ENCODE measurements at regions not wholly inside any gene's neighbourhood (a gene's known extent, or its start where the extent isn't known, plus 50 kb on each side); places are given as distances from the start of the nearest gene placed in this dataset.
"Not testable (repeated sequence)": the region's sequence is repeated elsewhere in the genome, so short reads cannot be mapped to it uniquely, and the experiment has no call there.

DNA sequence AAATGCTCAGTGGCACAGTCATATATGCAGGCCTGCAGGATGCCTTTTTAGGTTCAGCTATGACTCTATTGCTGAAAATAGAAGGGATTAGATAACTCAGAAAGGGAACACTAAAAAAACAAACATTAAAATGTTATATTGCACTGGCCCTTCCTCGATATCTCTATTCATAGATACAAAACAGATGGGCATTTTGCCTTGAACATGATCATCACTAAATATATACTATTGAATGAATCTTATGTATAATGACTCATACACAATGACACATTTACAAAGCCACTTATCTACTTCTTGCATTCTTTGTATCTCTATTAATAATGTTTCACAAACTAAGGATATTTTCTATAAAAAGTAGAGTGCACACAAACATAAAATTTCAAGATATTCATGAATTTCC is 2352.8 kb upstream of the RAG2 start:
- H3K4me3 ChIP-seq (ENCODE audit: low read depth, low read length): no peak overlapping the region
- H3K4me1 ChIP-seq (ENCODE audit: control insufficient read depth, insufficient read depth, low read length, poor library complexity, severe bottlenecking): no peaks in the 10 kb centered on the region
- DNase-seq (no peak), ATAC-seq (ENCODE audit: low read depth in 2 of 2) (no peak)
- Mint-ChIP-seq H3K4me1 (no peaks in the 10 kb centered on the region), H3K4me3 (no peak overlapping the region), H3K9me3 (peaks cover 0 to 18% (median 4%) of the 10 kb centered on the region in 7 donors), H3K36me3 (no peaks in the 10 kb centered on the region), H3K27me3 (no peaks in the 10 kb centered on the region), H3K27ac (no peak overlapping the region)
- no peaks in the 10 kb centered on the region for H3K36me3 ChIP-seq (ENCODE audit: control insufficient read depth, insufficient read depth, low read length)
- peaks cover 0 to 8% of the 10 kb centered on the region in 2 experiments for H3K9me3 ChIP-seq (ENCODE audit: control insufficient read depth in 2 of 2, low read length in 2 of 2)
- no peaks in the 10 kb centered on the region for H3K27me3 ChIP-seq (ENCODE audit: control insufficient read depth, insufficient read depth, low read length)
- H3K27ac ChIP-seq (ENCODE audit: insufficient read depth, low read length, poor library complexity, severe bottlenecking): no peak overlapping the region

DNA sequence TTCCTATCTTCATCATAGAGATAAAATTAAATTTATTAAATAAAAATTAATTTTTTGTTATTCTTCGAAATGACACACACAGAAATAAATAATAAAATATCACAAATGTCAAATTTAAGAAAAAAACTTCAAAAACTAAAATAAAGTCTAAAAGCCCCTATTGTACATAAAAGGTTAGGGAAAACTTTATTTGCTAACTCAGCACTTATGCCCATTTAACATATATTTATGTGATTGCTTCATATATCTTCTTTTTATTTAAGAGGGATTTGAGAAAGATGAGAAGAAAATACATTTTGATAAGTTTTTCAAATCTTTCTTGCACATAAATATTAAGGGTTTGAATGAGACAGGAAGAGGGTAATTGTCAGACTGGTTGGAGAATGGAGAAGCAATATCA is 2350.4 kb upstream of the RAG2 start:
- H3K27ac Mint-ChIP-seq: no peak overlapping the region

DNA sequence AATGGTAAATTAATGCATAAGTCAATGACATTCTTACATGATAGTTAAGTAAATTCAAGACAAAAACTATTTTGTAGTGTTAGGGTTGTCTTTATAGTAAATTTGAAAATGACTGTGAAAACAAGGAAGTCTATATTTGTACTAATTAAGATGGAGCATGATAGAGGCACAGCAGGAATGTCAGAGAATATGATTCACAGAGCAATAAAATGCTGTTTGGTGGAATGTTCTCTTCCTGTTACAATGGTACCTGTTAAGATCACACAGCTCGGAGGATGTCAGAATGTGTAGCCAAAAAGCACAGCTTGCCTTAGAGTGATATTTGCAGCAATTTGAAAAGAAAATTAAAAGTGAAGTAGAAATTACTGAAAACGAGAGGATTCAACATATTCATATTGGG is 2339.7 kb upstream of the RAG2 start:
- Histone ChIP-seq H3K4me3 (ENCODE audit: low read depth, low read length) (no peak overlapping the region), H3K4me1 (ENCODE audit: control insufficient read depth, insufficient read depth, low read length, poor library complexity, severe bottlenecking) (no peaks in the 10 kb centered on the region), H3K27ac (ENCODE audit: insufficient read depth, low read length, poor library complexity, severe bottlenecking) (no peak overlapping the region), H3K36me3 (ENCODE audit: control insufficient read depth, insufficient read depth, low read length) (no peaks in the 10 kb centered on the region), H3K27me3 (ENCODE audit: control insufficient read depth, insufficient read depth, low read length) (no peaks in the 10 kb centered on the region), H3K9me3 (ENCODE audit: control insufficient read depth in 2 of 2, low read length in 2 of 2) (peaks cover 3 to 6% of the 10 kb centered on the region in 2 experiments)
- Mint-ChIP-seq H3K27me3 (no peaks in the 10 kb centered on the region), H3K9me3 (peaks cover 0 to 11% (median 8%) of the 10 kb centered on the region in 7 donors), H3K4me1 (no peaks in the 10 kb centered on the region), H3K27ac (no peak overlapping the region), H3K4me3 (no peak overlapping the region), H3K36me3 (no peaks in the 10 kb centered on the region)
- DNase-seq (no peak), ATAC-seq (ENCODE audit: low read depth in 2 of 2) (no peak)

More for the DNA sequence above, 2350.4 kb upstream of the RAG2 start:
- H3K4me3 ChIP-seq (ENCODE audit: low read depth, low read length): no peak overlapping the region
- Mint-ChIP-seq H3K4me1 (no peaks in the 10 kb centered on the region), H3K9me3 (peaks cover 0 to 26% (median 4%) of the 10 kb centered on the region in 7 donors), H3K4me3 (no peak overlapping the region), H3K27me3 (no peaks in the 10 kb centered on the region), H3K36me3 (no peaks in the 10 kb centered on the region)
- H3K27ac ChIP-seq (ENCODE audit: insufficient read depth, low read length, poor library complexity, severe bottlenecking): no peak overlapping the region
- DNase-seq (no peak), ATAC-seq (ENCODE audit: low read depth in 2 of 2) (no peak)
- no peaks in the 10 kb centered on the region for H3K4me1 ChIP-seq (ENCODE audit: control insufficient read depth, insufficient read depth, low read length, poor library complexity, severe bottlenecking)
- peaks cover 2 to 8% of the 10 kb centered on the region in 2 experiments for H3K9me3 ChIP-seq (ENCODE audit: control insufficient read depth in 2 of 2, low read length in 2 of 2)
- H3K27me3 ChIP-seq (ENCODE audit: control insufficient read depth, insufficient read depth, low read length): no peaks in the 10 kb centered on the region
- no peaks in the 10 kb centered on the region for H3K36me3 ChIP-seq (ENCODE audit: control insufficient read depth, insufficient read depth, low read length)

DNA sequence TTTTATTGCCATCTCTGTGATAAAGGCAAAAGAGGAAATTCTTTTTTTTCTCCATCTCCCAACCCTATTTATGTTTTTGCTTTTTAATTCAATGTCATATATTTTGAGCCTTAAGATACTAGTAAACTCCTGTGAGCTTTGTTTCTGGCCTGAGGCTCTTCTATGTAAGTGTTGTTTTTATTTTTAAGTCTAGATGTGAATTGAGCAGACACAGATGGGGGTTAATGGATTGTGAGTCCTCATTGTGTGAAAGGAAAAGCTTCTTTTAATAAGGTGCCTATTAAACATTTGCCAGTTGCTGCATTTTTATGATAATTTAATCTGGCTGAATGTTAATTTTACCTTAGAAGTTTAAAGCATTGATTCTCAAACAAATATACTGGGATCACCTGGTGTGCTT is 2337.9 kb upstream of the RAG2 start:
- no peak overlapping the region for H3K4me3 Mint-ChIP-seq
- Histone ChIP-seq H3K9me3 (ENCODE audit: control insufficient read depth in 2 of 2, low read length in 2 of 2) (peaks cover 3 to 6% of the 10 kb centered on the region in 2 experiments), H3K27me3 (ENCODE audit: control insufficient read depth, insufficient read depth, low read length) (no peaks in the 10 kb centered on the region), H3K27ac (ENCODE audit: insufficient read depth, low read length, poor library complexity, severe bottlenecking) (no peak overlapping the region), H3K36me3 (ENCODE audit: control insufficient read depth, insufficient read depth, low read length) (no peaks in the 10 kb centered on the region), H3K4me1 (ENCODE audit: control insufficient read depth, insufficient read depth, low read length, poor library complexity, severe bottlenecking) (no peaks in the 10 kb centered on the region), H3K4me3 (ENCODE audit: low read depth, low read length) (no peak overlapping the region)
- no peaks in the 10 kb centered on the region for H3K4me1 Mint-ChIP-seq
- ATAC-seq (ENCODE audit: low read depth in 2 of 2): no peak
- DNase-seq: no peak
- H3K27me3 Mint-ChIP-seq: no peaks in the 10 kb centered on the region
- peaks cover 3 to 28% (median 13%) of the 10 kb centered on the region in 7 donors for H3K9me3 Mint-ChIP-seq
- peak overlapping the region in 1 of 3 donors; percentile 76 for H3K27ac Mint-ChIP-seq
- no peaks in the 10 kb centered on the region for H3K36me3 Mint-ChIP-seq

DNA sequence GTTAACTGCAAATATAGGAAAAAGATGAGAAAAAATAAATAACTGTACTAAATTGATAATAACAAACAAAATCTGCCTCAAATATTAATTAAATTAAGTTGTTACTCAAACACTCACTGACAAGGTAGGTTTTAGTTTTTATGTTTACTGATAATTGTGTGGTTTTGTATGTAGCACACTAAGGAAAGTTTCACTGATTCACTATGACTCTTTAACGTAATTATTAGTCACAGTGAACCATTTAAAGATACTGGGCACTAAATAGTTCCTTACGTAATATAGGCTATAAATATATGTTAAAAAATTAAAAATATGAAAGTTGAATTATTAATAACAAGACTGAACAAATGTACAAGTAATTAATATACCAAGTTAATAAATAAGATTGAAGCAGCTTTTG is 2330.0 kb upstream of the RAG2 start:
- Histone ChIP-seq H3K27me3 (ENCODE audit: control insufficient read depth, insufficient read depth, low read length) (no peaks in the 10 kb centered on the region), H3K36me3 (ENCODE audit: control insufficient read depth, insufficient read depth, low read length) (no peaks in the 10 kb centered on the region), H3K4me3 (ENCODE audit: low read depth, low read length) (no peak overlapping the region), H3K9me3 (ENCODE audit: control insufficient read depth in 2 of 2, low read length in 2 of 2) (no peaks in the 10 kb centered on the region), H3K4me1 (ENCODE audit: control insufficient read depth, insufficient read depth, low read length, poor library complexity, severe bottlenecking) (no peaks in the 10 kb centered on the region), H3K27ac (ENCODE audit: insufficient read depth, low read length, poor library complexity, severe bottlenecking) (no peak overlapping the region)
- Mint-ChIP-seq H3K27me3 (no peaks in the 10 kb centered on the region), H3K4me1 (no peaks in the 10 kb centered on the region), H3K4me3 (no peak overlapping the region), H3K36me3 (no peaks in the 10 kb centered on the region), H3K9me3 (peaks cover 4 to 30% (median 8%) of the 10 kb centered on the region in 7 donors), H3K27ac (no peak overlapping the region)
- ATAC-seq (ENCODE audit: low read depth in 2 of 2): no peak
- no peak for DNase-seq

DNA sequence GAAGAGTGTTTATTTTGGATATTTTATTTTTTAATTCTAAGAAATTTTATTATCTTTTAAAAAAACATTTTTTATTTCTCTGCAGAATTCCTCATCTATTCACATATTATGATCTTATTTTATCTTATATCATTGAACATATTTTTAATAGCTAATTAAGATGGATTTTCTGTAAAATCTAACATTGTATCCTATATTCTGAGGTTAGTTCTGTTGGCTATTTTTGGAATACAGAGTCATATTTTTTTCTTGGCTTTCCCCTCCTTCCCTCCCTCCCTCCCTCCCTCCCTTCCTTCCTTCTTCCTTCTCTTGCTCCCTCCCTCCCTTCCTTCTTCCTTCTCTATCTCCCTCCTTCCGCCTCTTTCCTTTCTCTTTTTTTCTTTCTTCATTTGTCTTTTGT is 2326.6 kb upstream of the RAG2 start:
- H3K27me3 Mint-ChIP-seq: no peaks in the 10 kb centered on the region
- H3K27ac Mint-ChIP-seq: no peak overlapping the region
- H3K36me3 Mint-ChIP-seq: no peaks in the 10 kb centered on the region
- Histone ChIP-seq H3K36me3 (ENCODE audit: control insufficient read depth, insufficient read depth, low read length) (no peaks in the 10 kb centered on the region), H3K4me3 (ENCODE audit: low read depth, low read length) (no peak overlapping the region), H3K27me3 (ENCODE audit: control insufficient read depth, insufficient read depth, low read length) (no peaks in the 10 kb centered on the region), H3K27ac (ENCODE audit: insufficient read depth, low read length, poor library complexity, severe bottlenecking) (no peak overlapping the region), H3K9me3 (ENCODE audit: control insufficient read depth in 2 of 2, low read length in 2 of 2) (no peaks in the 10 kb centered on the region), H3K4me1 (ENCODE audit: control insufficient read depth, insufficient read depth, low read length, poor library complexity, severe bottlenecking) (no peaks in the 10 kb centered on the region)
- H3K4me3 Mint-ChIP-seq: no peak overlapping the region
- ATAC-seq (ENCODE audit: low read depth in 2 of 2) (no peak), DNase-seq (no peak)
- no peaks in the 10 kb centered on the region for H3K4me1 Mint-ChIP-seq
- H3K9me3 Mint-ChIP-seq: peaks cover 0 to 14% (median 5%) of the 10 kb centered on the region in 7 donors

DNA sequence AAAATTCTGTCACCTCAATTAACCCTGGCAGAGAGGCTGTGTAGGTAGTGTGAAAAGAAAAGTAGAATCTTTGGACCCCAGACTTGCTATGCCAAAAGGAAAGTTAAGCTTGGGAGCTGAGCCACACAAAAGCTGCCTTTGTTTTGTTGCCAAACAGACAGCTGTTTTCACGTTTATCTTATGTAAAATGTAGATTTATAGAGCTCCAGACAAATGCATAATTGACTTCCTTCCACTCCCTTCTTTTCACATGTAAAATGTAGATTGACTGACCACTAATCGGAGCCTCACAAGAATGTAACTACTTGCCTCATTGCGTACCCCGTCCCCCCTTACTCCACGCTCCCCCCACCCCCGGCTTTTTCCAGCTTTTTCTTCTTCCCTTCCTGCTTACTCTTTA is 2302.2 kb upstream of the RAG2 start:
- Mint-ChIP-seq H3K36me3 (no peaks in the 10 kb centered on the region), H3K27me3 (no peaks in the 10 kb centered on the region), H3K4me1 (no peaks in the 10 kb centered on the region), H3K4me3 (no peak overlapping the region), H3K27ac (no peak overlapping the region), H3K9me3 (peaks cover 0 to 26% (median 8%) of the 10 kb centered on the region in 7 donors)
- H3K27me3 ChIP-seq (ENCODE audit: control insufficient read depth, insufficient read depth, low read length): no peaks in the 10 kb centered on the region
- H3K4me3 ChIP-seq (ENCODE audit: low read depth, low read length): no peak overlapping the region
- ATAC-seq (ENCODE audit: low read depth in 2 of 2) (no peak), DNase-seq (no peak)
- H3K9me3 ChIP-seq (ENCODE audit: control insufficient read depth in 2 of 2, low read length in 2 of 2): peaks cover 0 to 3% of the 10 kb centered on the region in 2 experiments
- H3K4me1 ChIP-seq (ENCODE audit: control insufficient read depth, insufficient read depth, low read length, poor library complexity, severe bottlenecking): no peaks in the 10 kb centered on the region
- H3K27ac ChIP-seq (ENCODE audit: insufficient read depth, low read length, poor library complexity, severe bottlenecking): no peak overlapping the region
- no peaks in the 10 kb centered on the region for H3K36me3 ChIP-seq (ENCODE audit: control insufficient read depth, insufficient read depth, low read length)

DNA sequence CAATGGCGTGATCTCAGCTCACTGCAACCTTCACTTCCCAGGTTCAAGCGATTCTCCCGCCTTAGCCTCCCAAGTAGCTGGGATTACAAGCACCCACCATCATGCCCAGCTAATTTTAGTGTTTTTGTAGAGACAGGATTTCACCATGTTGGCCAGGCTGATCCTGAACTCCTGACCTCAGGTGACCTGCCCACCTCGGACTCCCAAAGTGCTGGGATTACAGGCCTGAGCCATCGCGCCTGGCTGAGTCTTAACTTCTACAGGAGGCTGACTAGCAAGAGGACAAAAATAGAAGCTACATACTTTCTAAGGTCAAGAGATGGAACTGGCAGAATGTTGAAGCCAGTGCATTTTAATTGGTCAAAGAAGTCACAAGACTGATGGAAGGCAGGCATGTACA is 2296.2 kb upstream of the RAG2 start:
- H3K27me3 ChIP-seq (ENCODE audit: control insufficient read depth, insufficient read depth, low read length); DNase-seq; H3K4me3 ChIP-seq (ENCODE audit: low read depth, low read length); H3K4me1 ChIP-seq (ENCODE audit: control insufficient read depth, insufficient read depth, low read length, poor library complexity, severe bottlenecking); H3K36me3 ChIP-seq (ENCODE audit: control insufficient read depth, insufficient read depth, low read length); H3K4me1 Mint-ChIP-seq; H3K27ac ChIP-seq (ENCODE audit: insufficient read depth, low read length, poor library complexity, severe bottlenecking); H3K27ac Mint-ChIP-seq; H3K9me3 ChIP-seq (ENCODE audit: control insufficient read depth in 2 of 2, low read length in 2 of 2); H3K36me3 Mint-ChIP-seq; H3K4me3 Mint-ChIP-seq; H3K27me3 Mint-ChIP-seq; ATAC-seq (ENCODE audit: low read depth in 2 of 2): not testable (repeated sequence)
- peaks cover 0 to 37% (median 14%) of the 10 kb centered on the region in 7 donors for H3K9me3 Mint-ChIP-seq
